ENCODE measurements at regions not wholly inside any gene's neighbourhood (a gene's known extent, or its start where the extent isn't known, plus 50 kb on each side); places are given as distances from the start of the nearest gene placed in this dataset.
A peak's percentile ranks its signal among the peaks of the same experiment; 100 is the strongest.

GRCh38 chr4:140316799-140317198 lies 56.6 kb upstream of the SCOC start:
- no peak for DNase-seq (ENCODE audit: low read depth in 2 of 3, low spot score in 2 of 3)

GRCh38 chr4:140315970-140316369 lies 57.5 kb upstream of the SCOC start:
- DNase-seq (ENCODE audit: low read depth in 2 of 3, low spot score in 2 of 3): no peak

GRCh38 chr4:140315438-140315837 lies 58.0 kb upstream of the SCOC start:
- DNase-seq (ENCODE audit: low read depth in 2 of 3, low spot score in 2 of 3): no peak

GRCh38 chr4:140315019-140315418 lies 58.4 kb upstream of the SCOC start:
- DNase-seq (ENCODE audit: low read depth in 2 of 3, low spot score in 2 of 3): no peak

GRCh38 chr4:140312100-140312499 lies 61.3 kb upstream of the SCOC start:
- DNase-seq (ENCODE audit: low read depth in 2 of 3, low spot score in 2 of 3): peak in 1 of 3 donors; percentile 49

GRCh38 chr4:140311257-140311835 lies 62.1 kb upstream of the SCOC start:
- no peak for DNase-seq (ENCODE audit: low read depth in 2 of 3, low spot score in 2 of 3)

- DNase-seq (ENCODE audit: low read depth in 2 of 3, low spot score in 2 of 3): peak in 1 of 3 donors; percentile 8
Measured at GRCh38 chr4:140309124-140309870, 64.1 kb upstream of the SCOC start.

- peak in 1 of 3 donors; percentile 7 for DNase-seq (ENCODE audit: low read depth in 2 of 3, low spot score in 2 of 3)
Measured at GRCh38 chr4:140308366-140309123, 64.9 kb upstream of the SCOC start.

- no peak for DNase-seq (ENCODE audit: low read depth in 2 of 3, low spot score in 2 of 3)
Measured at GRCh38 chr4:140305053-140305452, 68.4 kb upstream of the SCOC start.

GRCh38 chr4:140304346-140304745 lies 69.1 kb upstream of the SCOC start:
- no peak for DNase-seq (ENCODE audit: low read depth in 2 of 3, low spot score in 2 of 3)

GRCh38 chr4:140302151-140302859 lies 71.1 kb upstream of the SCOC start:
- no peak for DNase-seq (ENCODE audit: low read depth in 2 of 3, low spot score in 2 of 3)

GRCh38 chr4:140300271-140300970 lies 73.0 kb upstream of the SCOC start:
- DNase-seq (ENCODE audit: low read depth in 2 of 3, low spot score in 2 of 3): peak in 2 of 3 donors; percentile 23 to 30

GRCh38 chr4:140298001-140298400 lies 75.4 kb upstream of the SCOC start:
- DNase-seq (ENCODE audit: low read depth in 2 of 3, low spot score in 2 of 3): no peak

GRCh38 chr4:140297221-140297570 lies 76.2 kb upstream of the SCOC start:
- DNase-seq (ENCODE audit: low read depth in 2 of 3, low spot score in 2 of 3): no peak

- no peak for DNase-seq (ENCODE audit: low read depth in 2 of 3, low spot score in 2 of 3)
Measured at GRCh38 chr4:140296335-140297220, 76.9 kb upstream of the SCOC start.

- DNase-seq (ENCODE audit: low read depth in 2 of 3, low spot score in 2 of 3): no peak
Measured at GRCh38 chr4:140293979-140294378, 79.5 kb upstream of the SCOC start.

- no peak for DNase-seq (ENCODE audit: low read depth in 2 of 3, low spot score in 2 of 3)
Measured at GRCh38 chr4:140291259-140291658, 82.2 kb upstream of the SCOC start.

GRCh38 chr4:140289486-140289885 lies 84.0 kb upstream of the SCOC start:
- DNase-seq (ENCODE audit: low read depth in 2 of 3, low spot score in 2 of 3): no peak

- no peak for DNase-seq (ENCODE audit: low read depth in 2 of 3, low spot score in 2 of 3)
Measured at GRCh38 chr4:140286456-140286855, 87.0 kb upstream of the SCOC start.

GRCh38 chr4:140284456-140284855 lies 89.0 kb upstream of the SCOC start:
- no peak for DNase-seq (ENCODE audit: low read depth in 2 of 3, low spot score in 2 of 3)

All from hematopoietic multipotent progenitor cell (in vitro differentiated cells).